Gastrocnemius medialis (tissue), 4 donors: ENCODE measurements at regions not wholly inside any gene's neighbourhood (a gene's known extent, or its start where the extent isn't known, plus 50 kb on each side); places are given as distances from the start of the nearest gene placed in this dataset.

ENCODE experiments used
- POLR2A ChIP-seq, 2 donors: fragments of 450-650 bp; IDR thresholded peaks; one replicate each; pipeline ENCODE4 v1.6.1; 2017; ENCODE audit warnings: antibody characterized with exemption in 2 of 2, mild to moderate bottlenecking in 2 of 2, moderate library complexity in 2 of 2
- TF ChIP-seq, protein P1 (sequence below), 5 experiments: fragments of 450-650 bp in 3 of 5; fragments of 200-600 bp in 2 of 5; sonication (generic) in 2 of 5; IDR thresholded peaks in 4 of 5; conservative IDR thresholded peaks in 1 of 5; 1 replicate in 4 of 5; 2 replicates in 1 of 5; pipeline ENCODE4 v1.5.1; 2016 to 2019; ENCODE audit warnings: antibody characterized with exemption in 5 of 5, mild to moderate bottlenecking in 3 of 5, moderate library complexity in 3 of 5

DNA sequence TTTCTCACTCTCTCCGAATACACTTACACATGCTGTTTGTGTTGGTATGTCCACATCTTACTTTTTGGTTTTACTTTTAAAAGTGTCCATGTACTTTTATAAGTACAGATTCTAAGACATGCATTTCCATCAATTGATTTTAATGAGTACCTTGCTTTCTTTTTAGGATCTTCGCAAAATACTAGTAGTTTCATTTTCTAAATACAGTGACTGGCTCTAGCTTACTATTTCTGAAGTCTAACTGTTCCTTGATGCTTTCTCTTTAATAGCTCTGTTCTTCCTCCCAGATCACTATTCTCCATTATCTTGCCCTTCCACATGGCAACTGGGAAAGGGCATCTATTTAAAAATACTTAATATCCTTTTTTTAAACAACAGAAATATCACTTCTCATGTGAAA, 164.1 kb downstream of the KITLG start:
- TF ChIP-seq, protein P1, sequence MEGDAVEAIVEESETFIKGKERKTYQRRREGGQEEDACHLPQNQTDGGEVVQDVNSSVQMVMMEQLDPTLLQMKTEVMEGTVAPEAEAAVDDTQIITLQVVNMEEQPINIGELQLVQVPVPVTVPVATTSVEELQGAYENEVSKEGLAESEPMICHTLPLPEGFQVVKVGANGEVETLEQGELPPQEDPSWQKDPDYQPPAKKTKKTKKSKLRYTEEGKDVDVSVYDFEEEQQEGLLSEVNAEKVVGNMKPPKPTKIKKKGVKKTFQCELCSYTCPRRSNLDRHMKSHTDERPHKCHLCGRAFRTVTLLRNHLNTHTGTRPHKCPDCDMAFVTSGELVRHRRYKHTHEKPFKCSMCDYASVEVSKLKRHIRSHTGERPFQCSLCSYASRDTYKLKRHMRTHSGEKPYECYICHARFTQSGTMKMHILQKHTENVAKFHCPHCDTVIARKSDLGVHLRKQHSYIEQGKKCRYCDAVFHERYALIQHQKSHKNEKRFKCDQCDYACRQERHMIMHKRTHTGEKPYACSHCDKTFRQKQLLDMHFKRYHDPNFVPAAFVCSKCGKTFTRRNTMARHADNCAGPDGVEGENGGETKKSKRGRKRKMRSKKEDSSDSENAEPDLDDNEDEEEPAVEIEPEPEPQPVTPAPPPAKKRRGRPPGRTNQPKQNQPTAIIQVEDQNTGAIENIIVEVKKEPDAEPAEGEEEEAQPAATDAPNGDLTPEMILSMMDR (IDR thresholded peaks at IDR 0.05 in 4 of 5, conservative IDR thresholded peaks at IDR 0.05 in 1 of 5) = no peak
- TF ChIP-seq POLR2A (IDR thresholded peaks at IDR 0.05) = no peak
